K562 (cell line): ENCODE measurements at regions not wholly inside any gene's neighbourhood (a gene's known extent, or its start where the extent isn't known, plus 50 kb on each side); places are given as distances from the start of the nearest gene placed in this dataset.

Experiments used
- ATAC-seq: fragments of 200-7000 bp; cut with Tn5 transposase; 3 replicates; pipeline ENCODE4 v1.9.1; 2020; ENCODE audit warnings: moderate library complexity
- BruUV-seq: library from RNA; stranded (reverse); fragments of 400-500 nt; replicated peaks from 2 replicates; lab custom pipeline; 2021; lab: Mats Ljungman, UMichigan
- CTCF ChIA-PET: fragments of 300-600 bp; formaldehyde crosslinking; extraction: SDS; loops from one replicate; lab custom pipeline; 2021; ENCODE audit warnings: low intra/inter-chr PET ratio; lab: Yijun Ruan, JAX
- POLR2A ChIA-PET: fragments of 300-600, 350-650 bp; sonication (Branson Sonifier 250); formaldehyde crosslinking; extraction: SDS; loops from one replicate; lab custom pipeline; 2021; ENCODE audit warnings: antibody characterized with exemption, inconsistent platforms; lab: Yijun Ruan, JAX
- DNase-seq, 4 experiments: peaks; one replicate each; pipeline versions ENCODE4 v3.0.0 to v3.0.0-alpha.2; 2011 to 2018; ENCODE audit warnings: low spot score in 3 of 4, mixed read lengths in 3 of 4; ENCODE audit errors: extremely low read depth in 1 of 4
- FAIRE-seq: peaks from 2 replicates; lab custom pipeline; 2011; peaks lifted over from hg19 to GRCh38; lab: Jason Lieb, UNC
- H2AFZ ChIP-seq: 2 replicates; pipeline ENCODE4 v1.6.0; 2011; ENCODE audit warnings: low read depth, low read length, control low read depth, inconsistent platforms
- H3K27ac ChIP-seq: fragments of 200-600 bp; 3 replicates; pipeline ENCODE4 v1.8.0; 2011; ENCODE audit warnings: low read depth, mild to moderate bottlenecking, control low read depth, inconsistent platforms, low read length, moderate library complexity, mixed read lengths; ENCODE audit errors: extremely low read depth
- H3K27me3 ChIP-seq, 2 experiments: fragments of 300-600 bp in 1 of 2; 2 replicates in 1 of 2; 3 replicates in 1 of 2; pipeline versions ENCODE4 v1.6.0 to v1.8.0; 2011; ENCODE audit warnings: inconsistent platforms in 2 of 2, low read length in 2 of 2, mild to moderate bottlenecking in 1 of 2, mixed read lengths in 1 of 2, moderate library complexity in 1 of 2; ENCODE audit not compliant: control insufficient read depth in 2 of 2, insufficient read depth in 2 of 2
- H3K36me3 ChIP-seq: fragments of 300-600 bp; 3 replicates; pipeline ENCODE4 v1.8.0; 2011; ENCODE audit warnings: mild to moderate bottlenecking, low read length, inconsistent platforms; ENCODE audit not compliant: control insufficient read depth, insufficient read depth
- H3K4me1 ChIP-seq, 2 experiments: fragments of 200-600 bp in 1 of 2; replicated peaks in 1 of 2; 2 replicates in 1 of 2; 3 replicates in 1 of 2; pipeline versions ENCODE4 v1.5.1 to v1.8.0; 2011; ENCODE audit warnings: inconsistent platforms in 2 of 2, low read length in 2 of 2, mild to moderate bottlenecking in 1 of 2, mixed read lengths in 1 of 2, moderate library complexity in 1 of 2; ENCODE audit not compliant: control insufficient read depth in 2 of 2, insufficient read depth in 2 of 2
- H3K4me2 ChIP-seq: 2 replicates; pipeline ENCODE4 v1.6.1; 2011; ENCODE audit warnings: low read length, control low read depth, inconsistent platforms, mixed read lengths; ENCODE audit not compliant: insufficient read depth
- H3K4me3 ChIP-seq: fragments of 200-600 bp; sonication (generic), shearing (Covaris generic); 2 replicates; pipeline ENCODE4 v1.5.1; 2016; ENCODE audit warnings: control low read depth, inconsistent platforms
- H3K79me2 ChIP-seq: fragments of 200-600 bp; 3 replicates; pipeline ENCODE4 v1.8.0; 2011; ENCODE audit warnings: low read length, inconsistent platforms; ENCODE audit not compliant: control insufficient read depth, insufficient read depth
- H3K9ac ChIP-seq, 2 experiments: 2 replicates each; pipeline versions ENCODE4 v1.6.0 to v1.6.1; 2011; ENCODE audit warnings: low read depth in 2 of 2, low read length in 2 of 2, control low read depth in 1 of 2, inconsistent platforms in 1 of 2, mild to moderate bottlenecking in 1 of 2, mixed read lengths in 1 of 2; ENCODE audit not compliant: insufficient read depth in 1 of 2
- H3K9me1 ChIP-seq: one replicate; pipeline ENCODE4 v1.6.0; 2011; ENCODE audit warnings: inconsistent platforms, mild to moderate bottlenecking, low read length, moderate library complexity; ENCODE audit not compliant: control insufficient read depth, insufficient read depth
- H3K9me3 ChIP-seq: replicated peaks from 2 replicates; pipeline ENCODE4 v1.5.1; 2011; ENCODE audit warnings: low read depth, low read length, inconsistent platforms; ENCODE audit not compliant: control insufficient read depth, insufficient read depth
- H4K20me1 ChIP-seq: replicated peaks from 2 replicates; pipeline ENCODE4 v1.6.1; 2011; ENCODE audit warnings: low read length, inconsistent platforms, mixed read lengths; ENCODE audit not compliant: control insufficient read depth, insufficient read depth
- FOXJ2 ChIP-seq: fragments of 200-800 bp; sonication (Bioruptor generic); IDR thresholded peaks from 2 replicates; pipeline ENCODE4 v1.6.1; 2016; ENCODE audit warnings: missing genetic modification characterization, missing compliant biosample characterization
- NR4A1 ChIP-seq, 2 experiments: fragments of 250-450 bp in 1 of 2; fragments of 450-650 bp in 1 of 2; sonication (Bioruptor Pico) in 1 of 2; IDR thresholded peaks; 2 replicates each; pipeline versions ENCODE4 v1.4.0 to v1.6.1; 2016 to 2020; ENCODE audit warnings: mild to moderate bottlenecking in 2 of 2, missing compliant biosample characterization in 1 of 2, missing genetic modification characterization in 1 of 2, moderate library complexity in 1 of 2
- POU5F1 ChIP-seq: fragments of 150-350 bp; IDR thresholded peaks from 2 replicates; pipeline ENCODE4 v1.6.1; 2014; ENCODE audit warnings: borderline replicate concordance, low read length, low read depth, mild to moderate bottlenecking; ENCODE audit not compliant: partially characterized antibody
- SRF ChIP-seq, 2 experiments: fragments of 250-450, 450-650 bp in 1 of 2; sonication (Bioruptor Pico) in 1 of 2; sonication (generic) in 1 of 2; formaldehyde crosslinking; IDR thresholded peaks; 2 replicates each; pipeline versions ENCODE4 v1.5.0 to v1.5.1; 2020 to 2022; ENCODE audit warnings: mild to moderate bottlenecking in 1 of 2, missing genetic modification reagents in 1 of 2
- ZNF3 ChIP-seq: fragments of 250-450 bp; sonication (Bioruptor Pico); IDR thresholded peaks from 2 replicates; pipeline ENCODE4 v1.5.0; 2021; ENCODE audit warnings: mild to moderate bottlenecking, moderate library complexity
- WGBS: fragments of 100-300 bp; shearing (Covaris generic); methylation state at CpG from one replicate; pipeline ENCODE4 v1.1.6; 2016; ENCODE audit warnings: low coverage, mixed read lengths; ENCODE audit not compliant: insufficient coverage; ENCODE audit errors: missing lambda C conversion rate; 5-methylcytosine and 5-hydroxymethylcytosine counted together
- in situ Hi-C: fragments of 300-500 bp; cut with MboI; formaldehyde crosslinking; loops from 4 replicates; pipeline ENCODE4 v1.15.0; 2018; ENCODE audit warnings: inconsistent platforms, mixed read lengths
- intact Hi-C: fragments of 100-400 bp; cut with micrococcal nuclease; formaldehyde crosslinking; loops from 2 replicates; pipeline ENCODE4 v1.14.2; 2022
- TF ChIP-seq, protein P1 (sequence below): fragments of 250-450 bp; sonication (Bioruptor Pico); IDR thresholded peaks from 2 replicates; pipeline ENCODE4 v1.5.0; 2020; ENCODE audit warnings: mild to moderate bottlenecking
- TF ChIP-seq, protein P2 (sequence below): fragments of 250-450 bp; sonication (Bioruptor Pico); IDR thresholded peaks from 2 replicates; pipeline ENCODE4 v1.8.0; 2022; ENCODE audit warnings: moderate library complexity, mild to moderate bottlenecking, inconsistent platforms

DNA sequence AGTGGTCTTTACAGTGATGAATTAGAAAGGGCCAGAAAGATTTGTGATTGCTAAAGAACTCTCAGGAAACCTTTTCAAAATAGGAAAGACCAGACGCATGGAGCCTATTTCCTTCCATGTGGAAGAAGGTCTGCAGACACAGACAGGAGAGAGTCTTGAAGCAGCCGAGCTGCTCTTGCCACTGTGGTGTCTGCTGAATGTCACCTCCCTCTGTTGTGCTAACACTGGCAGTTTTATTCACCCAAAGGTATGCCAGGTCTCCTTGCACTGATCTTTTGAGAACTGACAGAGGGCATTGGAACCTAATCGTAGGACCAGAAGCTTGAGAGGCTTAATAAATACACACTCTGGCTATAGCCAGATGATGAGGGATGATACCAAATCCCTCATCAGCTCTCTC is 108.7 kb downstream of the SREK1 start:
- Histone ChIP-seq H3K36me3 (no peaks in the 10 kb centered on the region), H3K4me1 (no peaks in the 10 kb centered on the region), H3K4me2 (no peak overlapping the region), H3K79me2 (no peaks in the 10 kb centered on the region), H3K27me3 (peaks cover 0 to 9% of the 10 kb centered on the region in 2 experiments; a peak in 2 of 5 replicates), H3K4me3 (no peak overlapping the region), H3K9me1 (no peaks in the 10 kb centered on the region), H3K9ac (no peak overlapping the region), H2AFZ (no peak overlapping the region), H3K27ac (no peak overlapping the region), H3K9me3 (no peaks in the 10 kb centered on the region), H4K20me1 (no peaks in the 10 kb centered on the region)
- ChIA-PET CTCF (no interaction called here), POLR2A (no interaction called here)
- in situ Hi-C loops (no loop called here), intact Hi-C loops (no loop called here)
- no peak for ATAC-seq
- BruUV-seq: no TSS peak
- TF ChIP-seq FOXJ2 (no peak), POU5F1 (no peak), NR4A1 (CRISPR knock-in tag; IDR thresholded peaks at IDR 0.05) (no peak), NR4A1 (tag; IDR thresholded peaks at IDR 0.05) (no peak), ZNF3 (CRISPR knock-in tag) (no peak), SRF (CRISPR knock-in tag; IDR thresholded peaks at IDR 0.05) (no peak)
- TF ChIP-seq, protein P1, sequence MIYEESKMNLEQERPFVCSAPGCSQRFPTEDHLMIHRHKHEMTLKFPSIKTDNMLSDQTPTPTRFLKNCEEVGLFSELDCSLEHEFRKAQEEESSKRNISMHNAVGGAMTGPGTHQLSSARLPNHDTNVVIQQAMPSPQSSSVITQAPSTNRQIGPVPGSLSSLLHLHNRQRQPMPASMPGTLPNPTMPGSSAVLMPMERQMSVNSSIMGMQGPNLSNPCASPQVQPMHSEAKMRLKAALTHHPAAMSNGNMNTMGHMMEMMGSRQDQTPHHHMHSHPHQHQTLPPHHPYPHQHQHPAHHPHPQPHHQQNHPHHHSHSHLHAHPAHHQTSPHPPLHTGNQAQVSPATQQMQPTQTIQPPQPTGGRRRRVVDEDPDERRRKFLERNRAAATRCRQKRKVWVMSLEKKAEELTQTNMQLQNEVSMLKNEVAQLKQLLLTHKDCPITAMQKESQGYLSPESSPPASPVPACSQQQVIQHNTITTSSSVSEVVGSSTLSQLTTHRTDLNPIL (CRISPR knock-in tag): no peak
- TF ChIP-seq, protein P2, sequence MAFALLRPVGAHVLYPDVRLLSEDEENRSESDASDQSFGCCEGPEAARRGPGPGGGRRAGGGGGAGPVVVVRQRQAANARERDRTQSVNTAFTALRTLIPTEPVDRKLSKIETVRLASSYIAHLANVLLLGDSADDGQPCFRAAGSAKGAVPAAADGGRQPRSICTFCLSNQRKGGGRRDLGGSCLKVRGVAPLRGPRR (CRISPR knock-in tag): no peak
- no peak for FAIRE-seq
- DNase-seq: no peak
- 0% methylated on average over 3 of the region's 3 CpGs for WGBS
